MCF 10A (cell line): ENCODE measurements at regions not wholly inside any gene's neighbourhood (a gene's known extent, or its start where the extent isn't known, plus 50 kb on each side); places are given as distances from the start of the nearest gene placed in this dataset.

ENCODE experiments used
- BruUV-seq: library from RNA; stranded (reverse); fragments of 400-500 nt; replicated peaks from 2 replicates; lab custom pipeline; 2021; lab: Mats Ljungman, UMichigan
- CTCF ChIA-PET: fragments of 300-600 bp; sonication (Branson Sonifier 250); formaldehyde crosslinking; extraction: SDS; loops from one replicate; lab custom pipeline; 2021; ENCODE audit warnings: antibody characterized with exemption, inconsistent platforms; lab: Yijun Ruan, JAX
- POLR2A ChIA-PET: fragments of 300-600, 350-650 bp; sonication (Branson Sonifier 250); formaldehyde crosslinking; extraction: SDS; loops from one replicate; lab custom pipeline; 2020; ENCODE audit warnings: antibody characterized with exemption, inconsistent platforms; lab: Yijun Ruan, JAX
- DNase-seq: peaks from one replicate; pipeline ENCODE4 v3.0.0-alpha.2; 2018; ENCODE audit not compliant: unreplicated experiment
- H3K27ac Mint-ChIP-seq: one replicate; pipeline ENCODE4 v1.8.0; 2022; ENCODE audit warnings: mild to moderate bottlenecking, low read depth, mixed read lengths; ENCODE audit not compliant: unreplicated experiment
- H3K27me3 Mint-ChIP-seq: one replicate; pipeline ENCODE4 v1.8.0; 2022; ENCODE audit warnings: mixed read lengths; ENCODE audit not compliant: insufficient read depth, unreplicated experiment
- H3K36me3 Mint-ChIP-seq: one replicate; pipeline ENCODE4 v1.8.0; 2022; ENCODE audit warnings: mild to moderate bottlenecking, moderate library complexity, mixed read lengths; ENCODE audit not compliant: insufficient read depth, unreplicated experiment
- H3K4me1 Mint-ChIP-seq: one replicate; pipeline ENCODE4 v1.8.0; 2022; ENCODE audit warnings: mixed read lengths; ENCODE audit not compliant: insufficient read depth, unreplicated experiment
- H3K4me3 Mint-ChIP-seq: one replicate; pipeline ENCODE4 v1.8.0; 2022; ENCODE audit warnings: mild to moderate bottlenecking, moderate library complexity, mixed read lengths; ENCODE audit not compliant: unreplicated experiment
- H3K9me3 Mint-ChIP-seq: one replicate; pipeline ENCODE4 v1.8.0; 2022; ENCODE audit warnings: mixed read lengths; ENCODE audit not compliant: unreplicated experiment
- intact Hi-C: fragments of 100-400 bp; cut with micrococcal nuclease; formaldehyde crosslinking; loops from 2 replicates; pipeline ENCODE4 v1.14.1; 2022
- TF ChIP-seq, protein P1 (sequence below): fragments of 200-600 bp; IDR thresholded peaks from one replicate; pipeline ENCODE4 v1.8.0; 2022; ENCODE audit warnings: antibody characterized with exemption, mild to moderate bottlenecking; ENCODE audit not compliant: unreplicated experiment

DNA sequence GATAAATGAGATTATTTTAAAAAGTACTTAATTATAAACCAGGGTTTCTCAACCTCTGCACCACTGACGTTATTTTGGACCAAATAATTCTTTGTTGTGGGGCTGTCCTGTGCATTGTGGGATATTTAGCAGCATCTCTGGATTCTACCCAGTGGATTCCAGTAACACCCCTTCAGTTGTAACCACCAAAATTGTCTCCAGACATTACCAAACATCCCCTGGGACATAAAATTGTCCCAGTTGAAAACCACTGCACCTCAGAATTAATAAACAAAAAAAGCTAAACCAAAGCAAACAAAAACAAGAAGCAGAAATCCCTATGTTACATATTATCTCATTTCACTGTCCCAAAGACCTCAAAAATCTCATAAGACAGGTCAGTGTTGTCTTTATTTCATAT lies 54.2 kb upstream of the GIMD1 start:
- no peaks in the 10 kb centered on the region for H3K36me3 Mint-ChIP-seq
- TF ChIP-seq, protein P1, sequence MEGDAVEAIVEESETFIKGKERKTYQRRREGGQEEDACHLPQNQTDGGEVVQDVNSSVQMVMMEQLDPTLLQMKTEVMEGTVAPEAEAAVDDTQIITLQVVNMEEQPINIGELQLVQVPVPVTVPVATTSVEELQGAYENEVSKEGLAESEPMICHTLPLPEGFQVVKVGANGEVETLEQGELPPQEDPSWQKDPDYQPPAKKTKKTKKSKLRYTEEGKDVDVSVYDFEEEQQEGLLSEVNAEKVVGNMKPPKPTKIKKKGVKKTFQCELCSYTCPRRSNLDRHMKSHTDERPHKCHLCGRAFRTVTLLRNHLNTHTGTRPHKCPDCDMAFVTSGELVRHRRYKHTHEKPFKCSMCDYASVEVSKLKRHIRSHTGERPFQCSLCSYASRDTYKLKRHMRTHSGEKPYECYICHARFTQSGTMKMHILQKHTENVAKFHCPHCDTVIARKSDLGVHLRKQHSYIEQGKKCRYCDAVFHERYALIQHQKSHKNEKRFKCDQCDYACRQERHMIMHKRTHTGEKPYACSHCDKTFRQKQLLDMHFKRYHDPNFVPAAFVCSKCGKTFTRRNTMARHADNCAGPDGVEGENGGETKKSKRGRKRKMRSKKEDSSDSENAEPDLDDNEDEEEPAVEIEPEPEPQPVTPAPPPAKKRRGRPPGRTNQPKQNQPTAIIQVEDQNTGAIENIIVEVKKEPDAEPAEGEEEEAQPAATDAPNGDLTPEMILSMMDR: no peak
- no peaks in the 10 kb centered on the region for H3K27me3 Mint-ChIP-seq
- no TSS peak for BruUV-seq
- H3K4me3 Mint-ChIP-seq: no peak overlapping the region
- H3K27ac Mint-ChIP-seq: no peak overlapping the region
- POLR2A ChIA-PET: interaction anchor here (0.6 kb wide), 1 partner anchor 10 kb away, joined by 3 read pairs; no protein-coding TSS in a partner anchor
- CTCF ChIA-PET: interaction anchor here (0.8 kb wide), 1 partner anchor 57 kb away, joined by 4 read pairs; no protein-coding TSS in a partner anchor
- intact Hi-C loops: no loop called here
- H3K9me3 Mint-ChIP-seq: peaks cover 5% of the 10 kb centered on the region
- no peak for DNase-seq
- peaks cover 6% of the 10 kb centered on the region for H3K4me1 Mint-ChIP-seq

DNA sequence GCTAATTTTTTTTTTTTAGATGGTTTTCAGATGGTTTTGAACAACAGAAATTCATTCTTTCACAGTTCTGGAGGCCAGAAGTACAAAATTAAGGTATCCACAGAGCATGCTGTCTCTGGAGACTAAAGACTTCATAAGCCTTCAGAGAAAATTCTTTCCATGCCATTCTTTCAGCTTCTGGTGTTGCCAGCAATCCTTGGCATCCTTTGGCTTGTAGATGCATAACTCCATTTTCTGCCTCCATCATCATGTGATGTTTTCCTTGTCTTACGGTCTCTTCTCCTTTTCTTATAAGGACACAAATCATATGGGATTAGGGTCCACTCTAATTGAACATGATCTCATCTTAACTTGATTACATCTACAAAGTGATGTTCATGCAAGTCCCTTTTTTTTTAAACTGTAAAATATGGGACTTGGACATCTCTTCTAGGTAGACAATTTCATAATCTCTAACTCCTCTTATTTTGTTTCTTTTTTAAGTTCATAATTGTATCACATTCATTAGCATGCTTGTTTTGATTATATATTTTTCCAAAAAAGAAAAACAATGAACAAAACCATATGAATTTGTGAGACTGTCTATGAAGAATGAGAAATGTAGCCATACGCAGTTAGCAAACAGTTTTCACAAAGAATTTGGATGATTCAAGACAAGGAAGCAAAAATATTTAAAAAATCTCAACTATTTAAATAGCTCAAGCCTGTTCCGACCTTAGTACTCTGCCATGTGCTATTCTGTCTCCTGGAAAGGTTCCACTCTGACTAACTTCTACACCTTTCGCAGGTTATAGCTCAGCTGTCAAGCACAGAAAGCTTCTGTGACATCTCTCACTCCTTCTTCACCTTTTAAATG lies 53.1 kb upstream of the GIMD1 start:
- no TSS peak for BruUV-seq
- peaks cover 5% of the 10 kb centered on the region for H3K9me3 Mint-ChIP-seq
- POLR2A ChIA-PET: interaction anchor here (0.6 kb wide), 1 partner anchor 11 kb away, joined by 3 read pairs; no protein-coding TSS in a partner anchor
- TF ChIP-seq, protein P1: no peak
- peaks cover 6% of the 10 kb centered on the region for H3K4me1 Mint-ChIP-seq
- H3K4me3 Mint-ChIP-seq: no peak overlapping the region
- no peaks in the 10 kb centered on the region for H3K36me3 Mint-ChIP-seq
- CTCF ChIA-PET: no interaction called here
- intact Hi-C loops: no loop called here
- no peaks in the 10 kb centered on the region for H3K27me3 Mint-ChIP-seq
- DNase-seq: no peak
- H3K27ac Mint-ChIP-seq: no peak overlapping the region

DNA sequence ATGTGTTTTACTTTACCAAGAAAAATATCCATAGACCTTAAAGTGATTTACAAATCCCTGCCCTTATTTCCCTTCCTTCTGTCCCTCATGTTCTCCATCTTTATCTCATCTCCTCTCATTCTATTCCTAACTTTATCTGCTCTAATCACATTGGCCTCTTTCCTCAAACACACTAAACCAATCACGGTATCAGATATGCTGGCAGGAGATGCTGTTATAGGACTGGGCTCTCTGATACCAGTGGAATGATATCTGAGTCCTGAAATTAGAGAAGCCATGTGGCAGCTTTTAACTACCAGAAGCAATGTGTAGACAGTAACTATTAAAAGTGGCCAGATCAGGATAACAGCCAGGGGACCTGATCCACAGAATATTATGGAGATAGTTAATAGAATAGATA lies 49.9 kb upstream of the GIMD1 start:
- CTCF ChIA-PET: no interaction called here
- DNase-seq: no peak
- TF ChIP-seq, protein P1: no peak
- BruUV-seq: no TSS peak
- no peaks in the 10 kb centered on the region for H3K36me3 Mint-ChIP-seq
- intact Hi-C loops: no loop called here
- no peak overlapping the region for H3K4me3 Mint-ChIP-seq
- POLR2A ChIA-PET: interaction anchor here (0.6 kb wide), 1 partner anchor 102 kb away, joined by 3 read pairs; the partner anchor contains the start of gene TBCK
- no peaks in the 10 kb centered on the region for H3K27me3 Mint-ChIP-seq
- no peak overlapping the region for H3K27ac Mint-ChIP-seq
- H3K4me1 Mint-ChIP-seq: peaks cover 12% of the 10 kb centered on the region
- peaks cover 5% of the 10 kb centered on the region for H3K9me3 Mint-ChIP-seq
